H1 (cell line): ENCODE measurements at regions not wholly inside any gene's neighbourhood (a gene's known extent, or its start where the extent isn't known, plus 50 kb on each side); places are given as distances from the start of the nearest gene placed in this dataset.

ENCODE experiments used
- CTCF ChIA-PET: fragments of 300-600 bp; sonication (Branson Sonifier 250); formaldehyde crosslinking; loops from one replicate; lab custom pipeline; 2021; ENCODE audit not compliant: partially characterized antibody; lab: Charles Lee
- POLR2A ChIA-PET: fragments of 300-600 bp; sonication (Branson Sonifier 250); formaldehyde crosslinking; loops from one replicate; lab custom pipeline; 2021; ENCODE audit warnings: inconsistent platforms; ENCODE audit not compliant: partially characterized antibody; lab: Charles Lee
- DNase-seq, 2 experiments: peaks; one replicate each; pipeline versions ENCODE4 v3.0.0 to v3.0.0-alpha.2; 2010 to 2022; ENCODE audit warnings: low spot score in 2 of 2, low read depth in 1 of 2, mixed read lengths in 1 of 2
- FAIRE-seq: peaks from 2 replicates; lab custom pipeline; 2011; peaks lifted over from hg19 to GRCh38; lab: Jason Lieb, UNC
- H2AFZ ChIP-seq: 2 replicates; pipeline ENCODE4 v1.8.1; 2012; ENCODE audit warnings: low read length, inconsistent platforms
- H2AK5ac ChIP-seq: 2 replicates; pipeline ENCODE4 v1.6.1; 2013; ENCODE audit warnings: low read depth, low read length
- H2BK120ac ChIP-seq: replicated peaks from 2 replicates; pipeline ENCODE3; 2013; ENCODE audit warnings: low read depth, low read length, inconsistent platforms
- H2BK12ac ChIP-seq: 2 replicates; pipeline ENCODE4 v1.6.1; 2013; ENCODE audit warnings: low read depth, low read length
- H2BK15ac ChIP-seq: 2 replicates; pipeline ENCODE4 v1.6.1; 2013; ENCODE audit warnings: low read length
- H2BK20ac ChIP-seq: 2 replicates; pipeline ENCODE4 v1.6.1; 2013; ENCODE audit warnings: low read length
- H2BK5ac ChIP-seq: 2 replicates; pipeline ENCODE4 v1.6.1; 2013; ENCODE audit warnings: low read depth, low read length
- H3K14ac ChIP-seq: 2 replicates; pipeline ENCODE4 v1.6.1; 2013; ENCODE audit warnings: inconsistent platforms; ENCODE audit not compliant: insufficient read length
- H3K18ac ChIP-seq: 2 replicates; pipeline ENCODE4 v1.6.1; 2013; ENCODE audit warnings: low read length; ENCODE audit errors: extremely low read depth
- H3K23ac ChIP-seq: 2 replicates; pipeline ENCODE4 v1.6.1; 2013; ENCODE audit warnings: inconsistent platforms; ENCODE audit not compliant: insufficient read length
- H3K23me2 ChIP-seq: 2 replicates; pipeline ENCODE4 v1.6.1; 2013; ENCODE audit warnings: low read depth, low read length
- H3K27ac ChIP-seq: 2 replicates; pipeline ENCODE4 v1.6.1; 2011; ENCODE audit warnings: low read depth, low read length, inconsistent platforms
- H3K27me3 ChIP-seq, 4 experiments: replicated peaks in 1 of 4; 1 replicate in 1 of 4; 2 replicates in 3 of 4; pipeline versions ENCODE4 v1.6.1 to v1.8.1; 2011 to 2013; ENCODE audit warnings: low read length in 3 of 4, mild to moderate bottlenecking in 3 of 4, inconsistent platforms in 2 of 4, mixed read lengths in 2 of 4, moderate library complexity in 1 of 4; ENCODE audit not compliant: control insufficient read depth in 3 of 4, insufficient read depth in 3 of 4; ENCODE audit errors: extremely low read depth in 1 of 4
- H3K36me3 ChIP-seq, 4 experiments: 2 replicates each; pipeline versions ENCODE4 v1.6.1 to v1.8.1; 2011 to 2013; ENCODE audit warnings: mild to moderate bottlenecking in 4 of 4, low read length in 3 of 4, moderate library complexity in 2 of 4, control low read depth in 1 of 4, inconsistent platforms in 1 of 4; ENCODE audit not compliant: insufficient read depth in 4 of 4, control insufficient read depth in 2 of 4
- H3K4ac ChIP-seq: replicated peaks from 2 replicates; pipeline ENCODE3; 2013; ENCODE audit warnings: low read length, low read depth, mixed read lengths, inconsistent platforms; ENCODE audit not compliant: insufficient read length
- H3K4me1 ChIP-seq, 4 experiments: replicated peaks in 1 of 4; 1 replicate in 1 of 4; 2 replicates in 3 of 4; pipeline versions ENCODE4 v1.6.1 to v1.8.1; 2011 to 2013; ENCODE audit warnings: low read length in 3 of 4, inconsistent platforms in 2 of 4, mixed read lengths in 1 of 4; ENCODE audit not compliant: insufficient read depth in 4 of 4, control insufficient read depth in 3 of 4
- H3K4me2 ChIP-seq, 2 experiments: 2 replicates each; pipeline versions ENCODE4 v1.6.1 to v1.8.1; 2011 to 2013; ENCODE audit warnings: low read depth in 2 of 2, low read length in 2 of 2, control low read depth in 1 of 2, inconsistent platforms in 1 of 2, mild to moderate bottlenecking in 1 of 2; ENCODE audit not compliant: insufficient read depth in 1 of 2
- H3K4me3 ChIP-seq, 4 experiments: fragments of 200-600, 300-600 bp in 1 of 4; sonication (generic), shearing (Covaris generic), sonication (Bioruptor Twin) in 1 of 4; 2 replicates each; pipeline versions ENCODE4 v1.5.1 to v1.8.1; 2011 to 2016; ENCODE audit warnings: low read length in 4 of 4, low read depth in 3 of 4, control low read depth in 2 of 4, inconsistent platforms in 2 of 4, mild to moderate bottlenecking in 2 of 4, mixed read lengths in 1 of 4, moderate library complexity in 1 of 4; ENCODE audit not compliant: insufficient read depth in 2 of 4; ENCODE audit errors: extremely low read depth in 1 of 4
- H3K56ac ChIP-seq: replicated peaks from 2 replicates; pipeline ENCODE3; 2013; ENCODE audit warnings: low read depth, mild to moderate bottlenecking, mixed read lengths, low read length, inconsistent platforms; ENCODE audit not compliant: insufficient read length
- H3K79me1 ChIP-seq: 2 replicates; pipeline ENCODE4 v1.6.1; 2013; ENCODE audit warnings: low read depth, low read length, control low read depth
- H3K79me2 ChIP-seq, 2 experiments: 2 replicates each; pipeline versions ENCODE4 v1.6.1 to v1.8.1; 2012 to 2013; ENCODE audit warnings: low read length in 2 of 2, mild to moderate bottlenecking in 2 of 2, inconsistent platforms in 1 of 2; ENCODE audit not compliant: insufficient read depth in 2 of 2, control insufficient read depth in 1 of 2
- H3K9ac ChIP-seq, 4 experiments: replicated peaks in 1 of 4; 1 replicate in 1 of 4; 2 replicates in 3 of 4; pipeline versions ENCODE4 v1.6.1 to v1.8.1; 2011 to 2013; ENCODE audit warnings: low read depth in 3 of 4, low read length in 3 of 4, control low read depth in 2 of 4, mild to moderate bottlenecking in 2 of 4, moderate library complexity in 2 of 4, inconsistent platforms in 1 of 4; ENCODE audit errors: extremely low read depth in 1 of 4
- H3K9me3 ChIP-seq, 2 experiments: 2 replicates each; pipeline versions ENCODE4 v1.6.1 to v1.8.1; 2012 to 2013; ENCODE audit warnings: mild to moderate bottlenecking in 2 of 2, moderate library complexity in 2 of 2, control low read depth in 1 of 2, inconsistent platforms in 1 of 2, low read depth in 1 of 2, low read length in 1 of 2, mixed read lengths in 1 of 2; ENCODE audit not compliant: insufficient read depth in 2 of 2
- H4K20me1 ChIP-seq, 2 experiments: replicated peaks in 1 of 2; 2 replicates each; pipeline versions ENCODE3 to v1.8.1; 2011 to 2013; ENCODE audit warnings: inconsistent platforms in 2 of 2, low read length in 2 of 2, mild to moderate bottlenecking in 1 of 2; ENCODE audit not compliant: insufficient read depth in 2 of 2, control insufficient read depth in 1 of 2
- H4K5ac ChIP-seq: 2 replicates; pipeline ENCODE4 v1.6.1; 2013; ENCODE audit warnings: low read length, low read depth, mixed read lengths, inconsistent platforms; ENCODE audit not compliant: insufficient read length
- H4K8ac ChIP-seq: 2 replicates; pipeline ENCODE4 v1.8.0; 2013; ENCODE audit warnings: mild to moderate bottlenecking, moderate library complexity, low read length, inconsistent platforms; ENCODE audit not compliant: insufficient read depth; ENCODE audit errors: extremely low read depth
- H4K91ac ChIP-seq: replicated peaks from 2 replicates; pipeline ENCODE3; 2013; ENCODE audit warnings: low read length, mixed read lengths, inconsistent platforms; ENCODE audit not compliant: insufficient read length
- GTF2F1 ChIP-seq: IDR thresholded peaks from 2 replicates; pipeline ENCODE4 v1.6.1; 2012; ENCODE audit warnings: low read depth, low read length, improper control_type of control experiment, borderline replicate concordance
- POLR2A ChIP-seq, 2 experiments: IDR thresholded peaks; 1 replicate in 1 of 2; 2 replicates in 1 of 2; pipeline ENCODE4 v1.6.1; 2011; ENCODE audit warnings: low read depth in 2 of 2, low read length in 2 of 2, mild to moderate bottlenecking in 2 of 2; ENCODE audit errors: control extremely low read depth in 1 of 2
- WGBS, 2 experiments: shearing (Covaris generic) in 1 of 2; methylation state at CpG; one replicate each; pipeline versions ENCODE4 v1.1.6 to v1.1.7; 2013 to 2015; ENCODE audit warnings: low lambda C conversion rate in 2 of 2, mixed read lengths in 2 of 2, inconsistent platforms in 1 of 2, low coverage in 1 of 2, missing lambda C conversion rate in 1 of 2; ENCODE audit not compliant: insufficient replicate concordance in 2 of 2, insufficient coverage in 1 of 2, insufficient read length in 1 of 2; ENCODE audit errors: extremely low coverage in 1 of 2, missing lambda C conversion rate in 1 of 2; 5-methylcytosine and 5-hydroxymethylcytosine counted together

DNA sequence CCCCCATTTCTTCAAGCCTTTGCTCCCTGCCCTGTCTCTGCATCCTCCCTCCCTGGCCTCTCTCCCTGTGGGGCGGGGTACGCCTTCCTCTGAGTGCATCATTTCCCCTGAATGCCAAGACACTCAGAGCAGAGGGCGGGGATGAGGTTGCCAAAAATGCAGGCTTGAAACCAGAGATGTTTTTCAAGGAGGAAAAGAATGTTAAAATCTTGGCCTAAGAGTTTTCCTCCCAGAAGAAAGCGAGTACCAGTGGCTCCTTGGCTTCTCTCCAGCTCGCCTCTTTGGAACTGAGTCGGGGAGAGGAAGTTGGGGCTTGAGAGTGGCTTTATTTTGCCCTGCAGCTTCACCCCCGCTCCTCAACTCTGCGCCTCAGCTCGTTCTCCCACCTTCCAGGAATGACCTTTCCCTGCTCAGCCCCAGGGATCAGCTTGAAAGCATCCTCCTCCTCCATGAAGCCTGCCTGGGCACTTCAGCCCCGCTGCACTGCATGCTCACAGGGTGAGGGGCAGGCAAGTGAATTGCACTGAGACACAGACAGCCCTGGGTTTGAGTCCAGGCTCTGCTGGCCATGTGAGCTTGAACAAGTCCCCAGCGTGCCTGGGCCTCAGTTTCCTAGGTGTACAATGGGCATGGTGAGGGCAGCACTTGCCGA is 57.5 kb upstream of the SORCS2 start:
- Histone ChIP-seq H3K4ac (no peak overlapping the region), H4K20me1 (peaks cover 0 to 14% of the 10 kb centered on the region in 2 experiments), H3K18ac (no peak overlapping the region), H3K23ac (no peak overlapping the region), H3K4me3 (no peak overlapping the region), H2AFZ (no peak overlapping the region; the same call in 1 of the 2 replicates), H3K79me1 (no peaks in the 10 kb centered on the region; the same call in none of the 2 replicates), H3K79me2 (no peaks in the 10 kb centered on the region), H2BK120ac (no peak overlapping the region), H2BK12ac (peak overlapping the region; percentile 87; the same call in 1 of the 2 replicates), H4K5ac (no peak overlapping the region), H3K4me1 (peaks cover 0 to 7% (median 4%) of the 10 kb centered on the region in 4 experiments; a peak in 6 of 7 replicates), H4K8ac (peak overlapping the region; percentile 32), H2AK5ac (no peak overlapping the region), H3K23me2 (peaks cover 16% of the 10 kb centered on the region), H2BK15ac (no peak overlapping the region), H2BK5ac (peak overlapping the region; percentile 73; the same call in 1 of the 2 replicates), H3K14ac (no peak overlapping the region), H3K9ac (no peak overlapping the region), H2BK20ac (no peak overlapping the region), H3K27ac (no peak overlapping the region), H3K9me3 (no peaks in the 10 kb centered on the region), H3K56ac (no peak overlapping the region), H3K36me3 (no peaks in the 10 kb centered on the region), H3K4me2 (no peak overlapping the region), H4K91ac (no peak overlapping the region), H3K27me3 (peaks cover 0 to 4% (median 0%) of the 10 kb centered on the region in 4 experiments; a peak in 1 of 7 replicates)
- FAIRE-seq = no peak
- WGBS, 2 experiments = 73% methylated on average over 12 of the region's 12 CpGs; no CpG with 5 or more reads in 1 of the 2 experiments
- ChIA-PET CTCF (interaction anchor here (0.7 to 2.7 kb wide), 5 partner anchors 11 to 54 kb away, joined by 3 to 6 read pairs (median 3); no protein-coding TSS in a partner anchor), POLR2A (interaction anchor here (1.0 kb wide), 1 partner anchor 9 kb away, joined by 3 read pairs; no protein-coding TSS in a partner anchor)
- no peak for DNase-seq
- TF ChIP-seq GTF2F1 = no peak
- no peak for TF ChIP-seq POLR2A (IDR thresholded peaks at IDR 0.05; ENCODE audit: control extremely low read depth in 1 of 2, low read depth in 2 of 2, low read length in 2 of 2)
